Mesendoderm (in vitro differentiated cells): ENCODE measurements at regions not wholly inside any gene's neighbourhood (a gene's known extent, or its start where the extent isn't known, plus 50 kb on each side); places are given as distances from the start of the nearest gene placed in this dataset.
"Not testable (repeated sequence)": the region's sequence is repeated elsewhere in the genome, so short reads cannot be mapped to it uniquely, and the experiment has no call there.

Experiments used
- DNase-seq: peaks from one replicate; pipeline ENCODE4 v3.0.0; 2013
- H2AK5ac ChIP-seq: 2 replicates; pipeline ENCODE4 v1.6.1; 2013; ENCODE audit warnings: low read length, inconsistent platforms
- H2BK120ac ChIP-seq: 2 replicates; pipeline ENCODE4 v1.6.1; 2013; ENCODE audit warnings: low read depth, mild to moderate bottlenecking, low read length, moderate library complexity, mixed read lengths
- H2BK15ac ChIP-seq: replicated peaks from 2 replicates; pipeline ENCODE4 v1.6.1; 2013; ENCODE audit warnings: low read depth, mild to moderate bottlenecking, moderate library complexity
- H2BK5ac ChIP-seq: 2 replicates; pipeline ENCODE4 v1.6.1; 2013; ENCODE audit warnings: low read length, inconsistent platforms
- H3K18ac ChIP-seq: 2 replicates; pipeline ENCODE4 v1.6.1; 2013; ENCODE audit warnings: mild to moderate bottlenecking, low read length, mixed read lengths
- H3K23ac ChIP-seq: one replicate; pipeline ENCODE4 v1.6.1; 2013; ENCODE audit warnings: low read length
- H3K27ac ChIP-seq: 2 replicates; pipeline ENCODE4 v1.5.1; 2013; ENCODE audit warnings: low read depth, mild to moderate bottlenecking, inconsistent platforms, low read length, moderate library complexity
- H3K27me3 ChIP-seq: 2 replicates; pipeline ENCODE4 v1.6.1; 2013; ENCODE audit warnings: low read length, control low read depth, mild to moderate bottlenecking, inconsistent platforms; ENCODE audit not compliant: insufficient read depth, poor library complexity
- H3K36me3 ChIP-seq: 2 replicates; pipeline ENCODE4 v1.6.1; 2013; ENCODE audit warnings: low read length, inconsistent platforms; ENCODE audit not compliant: control insufficient read depth, insufficient read depth
- H3K4ac ChIP-seq: one replicate; pipeline ENCODE4 v1.6.1; 2013; ENCODE audit warnings: low read depth, mild to moderate bottlenecking, low read length, moderate library complexity
- H3K4me1 ChIP-seq: 2 replicates; pipeline ENCODE4 v1.6.1; 2013; ENCODE audit warnings: low read depth, low read length, inconsistent platforms; ENCODE audit not compliant: control insufficient read depth
- H3K4me2 ChIP-seq: 2 replicates; pipeline ENCODE4 v1.6.1; 2013; ENCODE audit warnings: low read length
- H3K4me3 ChIP-seq: 2 replicates; pipeline ENCODE4 v1.5.1; 2013; ENCODE audit warnings: mild to moderate bottlenecking, low read length
- H3K56ac ChIP-seq: one replicate; pipeline ENCODE4 v1.6.1; 2013; ENCODE audit warnings: low read length
- H3K79me1 ChIP-seq: 2 replicates; pipeline ENCODE4 v1.6.1; 2013; ENCODE audit warnings: low read length, inconsistent platforms
- H3K79me2 ChIP-seq: 2 replicates; pipeline ENCODE4 v1.6.1; 2013; ENCODE audit warnings: mild to moderate bottlenecking, low read length; ENCODE audit not compliant: control insufficient read depth, insufficient read depth
- H3K9ac ChIP-seq: 2 replicates; pipeline ENCODE4 v1.6.1; 2013; ENCODE audit warnings: low read length, inconsistent platforms
- H4K5ac ChIP-seq: one replicate; pipeline ENCODE4 v1.6.1; 2013; ENCODE audit warnings: low read length
- H4K8ac ChIP-seq: one replicate; pipeline ENCODE4 v1.6.1; 2013; ENCODE audit warnings: low read depth, mild to moderate bottlenecking, control low read depth, low read length, moderate library complexity
- WGBS: extraction: QIAGEN DNeasy Blood & Tissue Kit; methylation state at CpG from one replicate; pipeline ENCODE4 v1.1.7; 2013; ENCODE audit warnings: low lambda C conversion rate, missing lambda C conversion rate; ENCODE audit not compliant: insufficient coverage; ENCODE audit errors: extremely low coverage; 5-methylcytosine and 5-hydroxymethylcytosine counted together

DNA sequence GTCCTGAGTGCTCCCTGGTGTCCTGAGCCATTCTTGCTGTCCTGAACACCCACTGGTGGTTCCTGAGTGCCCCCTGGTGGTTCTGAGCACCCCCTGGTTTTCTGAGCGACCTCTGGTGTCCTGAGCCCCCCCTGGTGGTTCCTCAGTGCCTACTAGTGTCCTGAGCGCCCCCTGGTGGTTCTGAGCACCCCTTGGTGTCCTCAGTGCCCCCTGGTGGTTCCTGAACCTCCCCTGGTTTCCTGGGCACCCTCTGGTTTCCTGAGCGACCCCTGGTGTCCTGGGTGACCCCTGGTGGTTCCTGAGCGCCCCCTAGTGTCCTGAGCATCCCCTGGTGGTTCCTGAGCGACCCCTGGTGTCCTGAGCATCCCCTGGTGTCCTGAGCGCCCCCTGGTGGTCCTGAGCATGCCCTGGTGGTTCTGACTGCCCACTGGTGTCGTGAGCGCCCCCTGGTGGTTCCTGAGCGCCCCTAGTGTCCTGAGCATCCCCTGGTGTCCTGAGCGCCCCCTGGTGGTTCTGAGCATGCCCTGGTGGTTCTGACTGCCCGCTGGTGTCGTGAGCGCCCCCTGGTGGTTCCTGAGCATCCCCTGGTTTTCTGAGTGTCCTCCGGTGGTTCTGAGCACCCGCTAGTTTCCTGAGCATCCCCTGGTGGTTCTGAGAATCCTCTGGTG lies 473.1 kb downstream of the TMEM121 start:
- H3K4ac ChIP-seq, result no peak overlapping the region

DNA sequence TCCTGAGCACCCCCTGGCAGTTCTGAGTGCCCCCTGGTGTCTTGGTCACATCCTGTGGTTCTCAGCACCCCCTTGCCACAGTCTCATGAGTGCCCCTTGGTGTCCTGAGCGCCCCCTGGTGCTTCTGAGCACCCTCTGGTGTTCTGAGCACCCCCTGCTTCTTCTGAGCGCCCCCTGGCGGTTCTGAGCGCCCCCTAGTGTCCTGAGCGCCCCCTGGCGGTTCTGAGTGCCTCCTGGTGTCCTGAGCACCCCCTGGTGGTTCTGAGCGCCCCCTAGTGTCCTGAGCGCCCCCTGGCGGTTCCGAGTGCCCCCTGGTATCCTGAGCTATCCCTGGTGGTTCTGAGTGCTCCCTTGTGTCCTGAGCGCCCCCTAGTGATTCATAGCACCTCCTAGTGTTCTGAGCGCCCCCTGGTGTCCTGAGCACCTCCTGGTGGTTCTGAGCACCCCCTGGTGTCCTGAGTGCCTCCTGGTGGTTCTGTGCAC lies 473.7 kb downstream of the TMEM121 start:
- H3K79me2 ChIP-seq, H2AK5ac ChIP-seq, H3K56ac ChIP-seq, H3K79me1 ChIP-seq, H3K9ac ChIP-seq, H3K4me2 ChIP-seq, H3K23ac ChIP-seq, H3K4me3 ChIP-seq, H3K4ac ChIP-seq, H3K18ac ChIP-seq, H3K36me3 ChIP-seq, H2BK5ac ChIP-seq, H4K5ac ChIP-seq, H3K4me1 ChIP-seq, DNase-seq, H4K8ac ChIP-seq, H2BK15ac ChIP-seq, H3K27me3 ChIP-seq, H3K27ac ChIP-seq, H2BK120ac ChIP-seq: not testable (repeated sequence)
- no CpG with 5 or more reads among the region's 12 CpGs for WGBS

More for the DNA sequence above, 473.1 kb downstream of the TMEM121 start:
- Histone ChIP-seq H3K9ac (no peak overlapping the region), H3K4me3 (no peak overlapping the region), H3K36me3 (no peaks in the 10 kb centered on the region), H3K18ac (no peak overlapping the region), H3K79me2 (no peaks in the 10 kb centered on the region), H2BK15ac (no peak overlapping the region), H3K23ac (no peak overlapping the region), H3K27me3 (no peaks in the 10 kb centered on the region), H2AK5ac (no peak overlapping the region), H2BK120ac (no peak overlapping the region), H3K4me1 (no peaks in the 10 kb centered on the region), H2BK5ac (no peak overlapping the region), H3K56ac (no peak overlapping the region), H4K8ac (no peak overlapping the region), H3K4me2 (no peak overlapping the region), H3K27ac (no peak overlapping the region), H4K5ac (no peak overlapping the region), H3K79me1 (no peaks in the 10 kb centered on the region)
- peak; percentile 48 for DNase-seq
- no CpG with 5 or more reads among the region's 15 CpGs for WGBS

DNA sequence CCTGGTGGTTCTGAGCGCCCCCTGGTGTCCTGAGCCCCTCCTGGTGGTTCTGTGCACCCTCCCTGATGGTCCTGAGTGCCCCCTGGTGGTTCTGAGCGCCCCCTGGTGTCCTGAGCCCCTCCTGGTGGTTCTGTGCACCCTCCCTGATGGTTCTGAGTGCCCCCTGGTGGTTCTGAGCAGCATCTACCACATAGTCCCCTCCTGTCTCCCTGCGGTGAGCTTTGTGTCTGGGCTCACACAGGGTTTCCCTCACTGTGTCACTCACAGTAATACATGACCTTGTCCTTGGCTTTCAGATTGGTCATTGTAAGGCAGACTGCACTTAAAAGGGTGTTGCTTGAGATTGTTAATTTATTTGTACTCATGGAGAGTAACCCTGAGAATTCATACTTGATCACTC lies 474.9 kb downstream of the TMEM121 start:
- H2BK120ac ChIP-seq, H3K79me2 ChIP-seq, DNase-seq, H2AK5ac ChIP-seq, H4K5ac ChIP-seq, H3K4ac ChIP-seq, H2BK15ac ChIP-seq, H3K9ac ChIP-seq, H3K4me2 ChIP-seq, H3K27ac ChIP-seq, H3K27me3 ChIP-seq, H3K79me1 ChIP-seq, H2BK5ac ChIP-seq, H4K8ac ChIP-seq, H3K4me3 ChIP-seq, H3K18ac ChIP-seq, H3K56ac ChIP-seq, H3K36me3 ChIP-seq, H3K23ac ChIP-seq, H3K4me1 ChIP-seq: not testable (repeated sequence)
- WGBS, result no CpG with 5 or more reads among the region's 3 CpGs

DNA sequence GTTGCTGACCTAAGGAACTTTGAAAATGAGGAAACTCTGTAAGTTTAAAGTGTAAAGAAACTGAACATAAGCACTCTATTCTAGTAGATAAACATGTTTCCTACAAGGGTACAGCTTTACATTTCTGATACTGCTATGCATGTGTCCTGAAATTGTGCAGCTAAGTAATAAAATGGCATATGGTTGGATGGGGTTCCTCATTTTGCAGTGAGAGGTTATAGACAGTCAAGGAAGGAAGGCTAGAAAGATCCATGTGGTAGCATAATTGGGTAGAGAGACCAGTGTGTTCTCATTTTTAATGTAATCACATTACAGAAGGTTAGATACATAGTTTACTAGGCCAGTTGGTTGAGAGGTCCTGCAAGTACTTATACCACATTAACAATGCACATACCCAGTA lies 477.0 kb downstream of the TMEM121 start:
- Histone ChIP-seq H2BK120ac (no peak overlapping the region), H3K4ac (no peak overlapping the region), H4K8ac (no peak overlapping the region), H3K56ac (no peak overlapping the region), H4K5ac (no peak overlapping the region), H3K4me2 (no peak overlapping the region), H3K18ac (no peak overlapping the region), H3K4me1 (no peaks in the 10 kb centered on the region), H3K79me1 (no peaks in the 10 kb centered on the region), H3K27me3 (no peaks in the 10 kb centered on the region), H2BK15ac (no peak overlapping the region), H2AK5ac (no peak overlapping the region), H3K9ac (no peak overlapping the region), H3K4me3 (no peak overlapping the region), H3K79me2 (no peaks in the 10 kb centered on the region), H2BK5ac (no peak overlapping the region), H3K27ac (no peak overlapping the region), H3K23ac (no peak overlapping the region), H3K36me3 (no peaks in the 10 kb centered on the region)
- DNase-seq, result no peak

DNA sequence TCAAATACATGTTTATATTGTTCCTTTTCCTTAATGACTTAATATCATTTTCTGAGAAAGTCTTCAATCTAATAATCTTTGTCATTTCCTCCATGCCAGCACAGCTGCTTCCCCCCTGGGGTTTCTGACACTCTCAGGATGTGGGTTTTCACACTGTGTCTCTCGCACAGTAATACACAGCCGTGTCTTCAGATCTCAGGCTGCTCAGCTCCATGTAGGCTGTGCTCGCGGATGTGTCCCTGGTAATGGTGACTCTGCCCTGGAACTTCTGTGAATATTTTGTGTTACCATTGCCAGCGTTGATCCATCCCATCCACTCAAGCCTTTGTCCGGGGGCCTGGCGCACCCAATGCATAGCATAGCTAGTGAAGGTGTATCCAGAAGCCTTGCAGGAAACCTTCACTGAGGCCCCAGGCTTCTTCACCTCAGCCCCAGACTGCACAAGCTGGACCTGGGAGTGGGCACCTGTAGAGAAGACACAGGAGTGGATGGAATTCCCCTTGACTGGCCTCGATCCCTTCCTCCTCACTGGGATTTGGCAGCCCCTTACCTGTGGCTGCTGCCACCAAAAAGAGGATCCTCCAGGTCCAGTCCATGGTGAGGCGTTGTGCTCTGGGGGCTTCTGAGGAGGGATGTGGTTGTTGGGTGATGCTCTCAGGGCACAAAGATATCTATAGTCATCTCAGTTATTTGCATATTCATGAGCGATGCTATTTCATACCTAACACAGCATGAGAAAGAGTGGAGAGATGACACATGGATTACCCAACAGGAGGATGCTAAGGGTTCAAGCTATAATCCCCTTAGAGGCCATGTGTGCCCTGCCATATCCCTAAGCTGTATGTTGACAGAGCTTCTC lies 478.8 kb downstream of the TMEM121 start:
- not testable (repeated sequence) for H3K4ac ChIP-seq, H3K56ac ChIP-seq, H2BK15ac ChIP-seq, H4K8ac ChIP-seq, H4K5ac ChIP-seq, H3K79me1 ChIP-seq, H3K27me3 ChIP-seq, H3K79me2 ChIP-seq, H3K4me1 ChIP-seq, H3K9ac ChIP-seq, H3K36me3 ChIP-seq, H3K4me2 ChIP-seq, H3K18ac ChIP-seq, DNase-seq, H3K27ac ChIP-seq, H2BK120ac ChIP-seq, H3K4me3 ChIP-seq, H2BK5ac ChIP-seq, H2AK5ac ChIP-seq, H3K23ac ChIP-seq
- WGBS, result no CpG with 5 or more reads among the region's 10 CpGs
